HG02678 (cell line): ENCODE measurements at regions not wholly inside any gene's neighbourhood (a gene's known extent, or its start where the extent isn't known, plus 50 kb on each side); places are given as distances from the start of the nearest gene placed in this dataset.
"Not testable (repeated sequence)": the region's sequence is repeated elsewhere in the genome, so short reads cannot be mapped to it uniquely, and the experiment has no call there.

Source experiments
- ATAC-seq: cut with Tn5 transposase; IDR thresholded peaks from one replicate; pipeline ENCODE4 v1.9.1; 2021; ENCODE audit warnings: mild to moderate bottlenecking, moderate library complexity; ENCODE audit not compliant: unreplicated experiment

- ATAC-seq = no peak
Observed at GRCh38 chr11:81339521-81339920, 1394.1 kb downstream of the FAM181B start.

GRCh38 chr11:81337756-81338155, 1395.9 kb downstream of the FAM181B start:
- no peak for ATAC-seq

DNA sequence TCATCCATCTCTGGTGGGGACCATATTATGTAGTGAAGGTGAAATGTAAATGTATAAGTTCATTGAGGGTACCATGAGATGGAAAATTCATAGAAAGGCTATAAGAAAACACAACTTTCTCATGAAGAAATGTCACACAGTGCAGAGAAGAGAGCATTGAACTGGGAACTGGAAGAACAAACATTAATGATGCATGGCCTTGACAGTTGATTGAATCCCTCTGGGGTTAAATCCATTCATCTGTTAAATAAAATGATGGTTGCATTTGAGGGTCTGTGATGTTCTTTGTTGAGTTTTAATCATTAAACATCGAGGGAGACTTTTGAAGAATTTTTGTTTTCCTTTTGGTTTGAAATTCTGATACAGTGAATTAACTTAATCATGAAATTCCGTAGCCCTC, 1401.4 kb downstream of the FAM181B start:
- ATAC-seq = no peak

DNA sequence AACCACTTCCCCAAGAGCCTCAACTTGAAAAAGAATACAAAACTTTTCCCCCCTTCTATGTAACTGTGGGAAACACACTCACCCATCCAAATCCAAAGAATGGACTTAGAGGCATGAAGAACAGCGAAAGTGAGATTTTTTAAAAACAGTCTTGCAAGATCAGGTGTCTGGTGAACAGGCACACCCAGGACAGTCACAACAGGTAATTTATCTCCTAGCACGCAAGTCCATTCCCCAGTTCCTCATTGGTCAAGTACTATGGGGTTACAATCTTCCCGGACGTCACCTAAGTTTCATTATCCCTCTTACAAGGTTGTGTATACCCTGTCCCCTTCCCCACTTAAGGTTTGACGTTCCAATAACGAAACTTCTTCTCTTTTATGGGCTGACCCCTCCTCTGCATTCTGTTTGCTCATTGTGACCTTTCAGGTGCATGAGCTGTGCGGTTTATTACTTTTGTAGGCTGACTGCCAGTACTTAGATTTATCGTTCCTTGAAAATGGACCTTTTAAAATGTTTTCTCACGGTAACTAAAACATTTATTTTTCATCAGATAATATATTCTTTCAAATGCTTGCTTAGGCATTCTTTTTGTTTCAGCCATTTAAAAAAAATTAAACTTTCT, 1401.9 kb downstream of the FAM181B start:
- no peak for ATAC-seq

- ATAC-seq = no peak
Observed at GRCh38 chr11:81331088-81331487, 1402.6 kb downstream of the FAM181B start.

GRCh38 chr11:81303038-81303664, 1430.5 kb downstream of the FAM181B start:
- no peak for ATAC-seq

DNA sequence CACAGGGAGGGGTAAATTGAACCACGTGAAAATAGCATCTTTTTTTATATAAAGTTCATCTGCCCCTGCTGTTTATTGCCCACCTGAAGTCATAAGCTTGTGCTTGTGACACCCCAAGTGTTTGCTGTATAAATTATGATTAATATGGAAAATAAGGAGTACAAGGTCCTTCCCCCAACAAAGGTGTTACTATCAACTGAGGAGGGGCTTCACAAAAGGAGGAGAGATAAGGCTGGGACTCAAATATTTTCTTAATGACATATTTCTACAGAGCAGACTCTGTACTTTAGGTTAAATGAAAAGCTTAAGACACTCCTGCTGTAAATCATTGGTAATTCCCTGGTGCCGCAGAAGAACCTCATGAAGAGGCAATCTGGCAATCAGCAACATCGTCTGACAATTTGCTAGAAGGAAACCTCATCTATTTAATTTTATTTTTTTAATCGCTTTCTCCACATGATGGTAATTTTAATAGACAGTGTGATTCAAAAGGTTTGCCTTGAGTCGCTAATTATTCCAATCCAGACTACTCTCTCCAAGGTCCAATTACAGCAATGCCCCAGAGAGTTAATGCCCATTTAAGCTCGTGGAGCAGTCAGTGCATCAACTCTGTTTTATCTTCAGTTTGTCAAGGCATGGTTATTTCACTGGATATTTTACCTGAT, 1432.4 kb downstream of the FAM181B start:
- no peak for ATAC-seq

DNA sequence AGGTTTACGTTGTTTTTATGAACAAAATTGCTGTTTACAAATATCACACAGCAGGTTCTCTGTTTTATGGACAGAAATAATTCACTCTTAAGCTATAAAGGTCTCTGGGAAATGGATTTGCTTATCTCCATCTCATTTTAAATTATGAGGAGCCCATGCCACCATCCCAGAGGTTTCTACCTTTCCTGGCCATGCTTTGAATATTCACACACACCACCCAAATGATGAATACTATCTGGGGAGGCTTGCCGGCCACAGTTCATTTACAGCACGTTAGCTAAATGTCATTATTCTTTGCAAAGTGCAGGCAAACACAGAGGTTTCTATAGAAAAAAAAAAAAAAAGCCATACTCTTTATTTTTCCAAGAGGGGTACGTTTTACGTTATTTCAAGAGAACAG, 1446.7 kb downstream of the FAM181B start:
- no peak for ATAC-seq

DNA sequence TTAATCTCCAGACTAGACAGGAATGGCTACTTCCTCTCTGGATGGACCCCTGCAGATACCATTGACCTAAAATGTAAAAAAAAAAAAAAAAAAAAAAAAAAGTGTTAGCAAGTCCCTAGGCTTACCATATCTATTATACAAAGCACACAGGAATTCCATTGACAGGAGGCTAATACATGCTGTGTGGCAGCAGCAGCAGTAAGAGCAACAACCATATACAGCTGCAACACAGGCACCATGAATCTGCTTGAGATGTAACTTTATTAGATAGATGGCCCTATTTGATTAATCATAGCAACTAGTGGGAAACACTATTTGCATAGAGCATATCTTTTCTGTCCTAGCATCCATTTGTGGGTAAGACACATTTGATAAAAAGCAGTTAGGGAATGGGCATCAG, 1447.1 kb downstream of the FAM181B start:
- no peak for ATAC-seq

GRCh38 chr11:81280228-81280627, 1453.4 kb downstream of the FAM181B start:
- ATAC-seq = not testable (repeated sequence)

GRCh38 chr11:81278991-81279390, 1454.7 kb downstream of the FAM181B start:
- ATAC-seq = no peak

DNA sequence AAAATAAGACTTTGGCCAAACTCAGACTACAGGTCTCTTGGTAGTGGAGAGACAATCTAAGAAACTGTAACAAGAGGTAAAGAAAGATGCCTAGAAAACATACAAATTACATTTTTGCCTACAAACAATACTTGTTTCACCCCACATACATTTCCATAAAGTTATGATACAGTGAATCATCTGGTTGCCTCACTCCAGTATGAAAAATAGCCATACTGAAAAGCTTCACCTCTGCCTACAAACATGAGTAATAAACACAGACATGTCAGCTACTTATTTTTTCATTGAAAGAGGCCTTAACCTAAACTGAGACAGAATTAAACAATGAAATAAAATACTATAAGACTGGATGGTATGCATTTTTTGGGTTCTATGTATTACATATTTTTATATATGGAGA, 1463.0 kb downstream of the FAM181B start:
- ATAC-seq = no peak

DNA sequence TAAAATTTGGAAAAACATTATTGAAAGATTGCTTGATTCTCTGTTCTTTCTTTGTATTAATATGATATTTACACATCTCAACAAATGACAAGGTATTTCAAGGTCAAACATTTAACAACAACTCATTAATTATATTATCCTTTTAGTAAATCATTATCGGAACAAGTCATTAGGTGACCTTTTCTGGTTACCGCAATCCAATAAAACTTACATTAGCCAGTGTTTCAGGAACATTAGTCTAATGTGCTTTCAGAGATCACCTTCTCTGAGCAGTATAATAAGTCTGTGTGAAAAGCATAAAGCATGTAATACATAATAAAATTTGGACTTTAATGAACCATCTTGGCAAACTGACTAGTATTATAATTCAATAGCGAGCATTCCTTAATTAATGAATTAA, 1466.4 kb downstream of the FAM181B start:
- no peak for ATAC-seq

DNA sequence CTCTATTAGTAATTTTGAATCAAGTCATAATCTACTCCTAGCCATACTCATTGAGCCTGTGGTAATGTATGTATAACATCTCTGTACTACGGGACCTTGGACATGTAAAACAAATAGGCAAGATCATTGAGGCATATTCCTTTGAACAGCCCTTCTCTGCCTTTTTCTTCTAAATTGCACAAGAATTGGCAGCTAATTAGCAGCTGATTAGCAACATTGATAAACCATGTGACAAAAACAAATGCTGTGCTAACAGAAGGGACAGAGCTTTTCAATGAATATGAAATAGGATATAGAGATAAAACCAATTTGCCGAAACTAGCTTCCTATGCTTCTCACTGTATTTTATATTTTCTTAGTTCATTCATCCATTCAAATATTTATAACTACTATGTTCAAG, 1474.2 kb downstream of the FAM181B start:
- no peak for ATAC-seq

DNA sequence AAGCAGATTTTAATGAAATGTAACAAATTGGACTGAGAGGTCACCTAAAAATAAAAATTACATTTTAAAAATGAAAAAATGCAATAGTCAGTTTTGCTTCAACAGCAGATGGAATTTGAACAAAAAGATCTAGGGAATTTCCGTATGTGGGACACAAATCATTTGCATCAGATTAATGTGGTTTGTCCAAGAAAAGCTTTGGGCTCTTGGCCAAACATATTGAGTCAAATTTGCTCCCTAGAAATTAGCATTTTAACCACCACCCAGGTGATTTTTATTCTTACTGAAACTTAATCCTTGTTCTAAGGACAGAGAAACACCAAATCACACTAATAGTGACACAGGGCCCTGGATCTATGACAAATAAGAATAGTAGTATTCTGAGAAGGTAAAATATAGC, 1477.8 kb downstream of the FAM181B start:
- no peak for ATAC-seq

- ATAC-seq = no peak
Observed at GRCh38 chr11:81253244-81253643, 1480.4 kb downstream of the FAM181B start.

GRCh38 chr11:81246941-81247340, 1486.7 kb downstream of the FAM181B start:
- ATAC-seq = no peak

GRCh38 chr11:81245791-81246190, 1487.9 kb downstream of the FAM181B start:
- ATAC-seq = no peak

DNA sequence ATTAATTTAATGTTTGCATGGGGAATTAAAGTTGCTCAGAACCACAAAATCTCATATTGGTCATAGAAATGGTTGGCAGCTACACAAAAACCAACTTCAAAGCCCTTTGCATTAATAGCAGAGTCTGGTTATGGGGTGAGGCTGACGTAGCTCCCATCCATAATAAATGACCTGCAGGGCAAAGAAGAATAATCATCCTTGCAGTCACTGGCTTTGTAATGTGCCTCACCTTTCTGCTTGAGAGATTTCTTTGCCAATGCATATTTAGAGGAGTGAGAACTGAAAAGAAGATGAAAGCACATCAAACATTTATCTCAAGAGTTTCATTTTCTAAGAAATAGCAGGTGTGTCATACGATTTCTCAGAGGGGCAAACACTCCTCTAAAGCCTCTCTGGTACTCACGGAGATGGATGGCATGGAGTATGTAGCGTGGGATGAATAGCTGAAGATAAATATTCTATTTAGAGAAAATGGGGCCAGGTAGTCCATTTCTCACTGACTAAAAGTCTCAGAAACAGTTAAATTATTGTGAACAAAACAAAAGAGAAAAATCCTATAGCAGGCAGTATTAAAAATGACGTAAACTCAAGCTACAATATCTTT, 1491.9 kb downstream of the FAM181B start:
- ATAC-seq = no peak

DNA sequence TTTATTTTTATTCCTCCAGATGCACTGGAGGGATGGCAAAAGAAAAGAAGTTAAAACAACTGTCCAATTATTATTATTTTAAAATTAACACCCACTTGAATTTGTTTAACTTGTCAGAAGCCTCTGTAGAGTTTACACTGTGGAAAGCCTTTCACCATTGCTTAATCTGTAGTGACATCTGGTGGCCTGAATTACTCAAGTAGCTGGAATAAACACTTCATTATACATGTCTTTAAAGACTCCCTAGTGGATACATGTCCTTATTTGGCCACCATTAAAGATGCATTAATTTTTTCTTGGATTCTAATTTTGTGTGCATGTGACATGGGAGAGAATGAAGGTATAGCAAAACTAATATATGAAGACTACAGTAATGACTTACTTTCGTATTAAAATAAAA, 1496.5 kb downstream of the FAM181B start:
- peak; percentile 47 for ATAC-seq

- not testable (repeated sequence) for ATAC-seq
Observed at GRCh38 chr11:81227409-81227808, 1506.3 kb downstream of the FAM181B start.

GRCh38 chr11:81224396-81224795, 1509.3 kb downstream of the FAM181B start:
- ATAC-seq = no peak
